GM23338 (cell line): ENCODE measurements at regions not wholly inside any gene's neighbourhood (a gene's known extent, or its start where the extent isn't known, plus 50 kb on each side); places are given as distances from the start of the nearest gene placed in this dataset.

Source experiments
- CREB1 ChIP-seq: fragments of 250-450 bp; sonication (Bioruptor Pico); IDR thresholded peaks from 2 replicates; pipeline ENCODE4 v1.5.0; 2020; ENCODE audit warnings: low read depth, mild to moderate bottlenecking, moderate library complexity
- ETS1 ChIP-seq: IDR thresholded peaks from 2 replicates; pipeline ENCODE4 v1.6.1; 2016; ENCODE audit warnings: antibody characterized with exemption
- EZH2 ChIP-seq: fragments of 200-600 bp; sonication (generic); IDR thresholded peaks from one replicate; pipeline ENCODE4 v1.8.0; 2017; ENCODE audit warnings: antibody characterized with exemption, mild to moderate bottlenecking, low read depth; ENCODE audit not compliant: unreplicated experiment
- EZH2phosphoT487 ChIP-seq: fragments of 200-600 bp; sonication (generic); IDR thresholded peaks from one replicate; pipeline ENCODE4 v1.8.1; 2018; ENCODE audit warnings: antibody characterized with exemption; ENCODE audit not compliant: unreplicated experiment
- JUNB ChIP-seq: IDR thresholded peaks from one replicate; pipeline ENCODE4 v1.6.1; 2016; ENCODE audit warnings: antibody characterized with exemption; ENCODE audit not compliant: unreplicated experiment
- NANOG ChIP-seq: IDR thresholded peaks from 2 replicates; pipeline ENCODE4 v1.6.1; 2016; ENCODE audit warnings: antibody characterized with exemption, borderline replicate concordance
- POLR2AphosphoS5 ChIP-seq: IDR thresholded peaks from 2 replicates; pipeline ENCODE4 v1.6.1; 2016; ENCODE audit warnings: antibody characterized with exemption, low read depth
- STAT1 ChIP-seq: IDR thresholded peaks from one replicate; pipeline ENCODE4 v1.6.1; 2016; ENCODE audit warnings: antibody characterized with exemption; ENCODE audit not compliant: unreplicated experiment
- ZNF114 ChIP-seq: fragments of 250-450 bp; sonication (Bioruptor Pico); IDR thresholded peaks from 2 replicates; pipeline ENCODE4 v1.5.0; 2020; ENCODE audit warnings: mild to moderate bottlenecking, moderate library complexity
- ZNF462 ChIP-seq: fragments of 250-450 bp; sonication (Bioruptor Pico); IDR thresholded peaks from 2 replicates; pipeline ENCODE4 v1.5.0; 2020; ENCODE audit warnings: mild to moderate bottlenecking, moderate library complexity
- TF ChIP-seq, protein P1 (sequence below), 2 experiments: fragments of 200-600 bp in 1 of 2; sonication (generic) in 1 of 2; conservative IDR thresholded peaks; 2 replicates each; pipeline versions ENCODE4 v1.5.1 to v1.6.1; 2016 to 2017; ENCODE audit warnings: antibody characterized with exemption in 2 of 2, low read depth in 2 of 2, mild to moderate bottlenecking in 2 of 2, moderate library complexity in 1 of 2
- TF ChIP-seq, protein P2 (sequence below): IDR thresholded peaks from one replicate; pipeline ENCODE4 v1.6.1; 2018; ENCODE audit warnings: antibody characterized with exemption; ENCODE audit not compliant: unreplicated experiment

DNA sequence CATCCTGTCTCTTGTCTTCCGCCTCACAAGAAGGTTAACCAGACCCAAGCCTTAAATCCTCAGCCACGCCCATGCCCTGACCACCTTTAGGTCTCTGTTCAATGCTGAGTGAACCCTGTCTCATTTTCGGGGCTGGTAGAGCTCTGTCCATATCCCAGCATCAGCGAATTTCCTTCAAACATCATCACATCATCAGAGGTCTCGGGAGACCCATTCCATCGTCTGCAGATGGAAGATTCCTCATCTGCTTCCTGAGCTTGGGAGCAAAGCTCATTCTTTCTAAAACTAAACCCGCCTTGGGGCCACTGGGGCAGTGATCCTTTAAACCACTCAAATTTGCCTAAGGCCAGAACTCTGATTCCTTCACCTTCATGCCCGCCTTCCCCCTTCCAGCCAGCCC is 173.7 kb downstream of the TTC32 start:
- TF ChIP-seq CREB1 (CRISPR knock-in tag) (no peak), POLR2AphosphoS5 (no peak), EZH2 (no peak), ETS1 (no peak), EZH2phosphoT487 (no peak), JUNB (no peak), ZNF462 (no peak), STAT1 (no peak), NANOG (no peak), ZNF114 (CRISPR knock-in tag) (no peak)
- TF ChIP-seq, protein P1, sequence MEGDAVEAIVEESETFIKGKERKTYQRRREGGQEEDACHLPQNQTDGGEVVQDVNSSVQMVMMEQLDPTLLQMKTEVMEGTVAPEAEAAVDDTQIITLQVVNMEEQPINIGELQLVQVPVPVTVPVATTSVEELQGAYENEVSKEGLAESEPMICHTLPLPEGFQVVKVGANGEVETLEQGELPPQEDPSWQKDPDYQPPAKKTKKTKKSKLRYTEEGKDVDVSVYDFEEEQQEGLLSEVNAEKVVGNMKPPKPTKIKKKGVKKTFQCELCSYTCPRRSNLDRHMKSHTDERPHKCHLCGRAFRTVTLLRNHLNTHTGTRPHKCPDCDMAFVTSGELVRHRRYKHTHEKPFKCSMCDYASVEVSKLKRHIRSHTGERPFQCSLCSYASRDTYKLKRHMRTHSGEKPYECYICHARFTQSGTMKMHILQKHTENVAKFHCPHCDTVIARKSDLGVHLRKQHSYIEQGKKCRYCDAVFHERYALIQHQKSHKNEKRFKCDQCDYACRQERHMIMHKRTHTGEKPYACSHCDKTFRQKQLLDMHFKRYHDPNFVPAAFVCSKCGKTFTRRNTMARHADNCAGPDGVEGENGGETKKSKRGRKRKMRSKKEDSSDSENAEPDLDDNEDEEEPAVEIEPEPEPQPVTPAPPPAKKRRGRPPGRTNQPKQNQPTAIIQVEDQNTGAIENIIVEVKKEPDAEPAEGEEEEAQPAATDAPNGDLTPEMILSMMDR (conservative IDR thresholded peaks at IDR 0.05; ENCODE audit: low read depth in 2 of 2), result no peak
- TF ChIP-seq, protein P2, sequence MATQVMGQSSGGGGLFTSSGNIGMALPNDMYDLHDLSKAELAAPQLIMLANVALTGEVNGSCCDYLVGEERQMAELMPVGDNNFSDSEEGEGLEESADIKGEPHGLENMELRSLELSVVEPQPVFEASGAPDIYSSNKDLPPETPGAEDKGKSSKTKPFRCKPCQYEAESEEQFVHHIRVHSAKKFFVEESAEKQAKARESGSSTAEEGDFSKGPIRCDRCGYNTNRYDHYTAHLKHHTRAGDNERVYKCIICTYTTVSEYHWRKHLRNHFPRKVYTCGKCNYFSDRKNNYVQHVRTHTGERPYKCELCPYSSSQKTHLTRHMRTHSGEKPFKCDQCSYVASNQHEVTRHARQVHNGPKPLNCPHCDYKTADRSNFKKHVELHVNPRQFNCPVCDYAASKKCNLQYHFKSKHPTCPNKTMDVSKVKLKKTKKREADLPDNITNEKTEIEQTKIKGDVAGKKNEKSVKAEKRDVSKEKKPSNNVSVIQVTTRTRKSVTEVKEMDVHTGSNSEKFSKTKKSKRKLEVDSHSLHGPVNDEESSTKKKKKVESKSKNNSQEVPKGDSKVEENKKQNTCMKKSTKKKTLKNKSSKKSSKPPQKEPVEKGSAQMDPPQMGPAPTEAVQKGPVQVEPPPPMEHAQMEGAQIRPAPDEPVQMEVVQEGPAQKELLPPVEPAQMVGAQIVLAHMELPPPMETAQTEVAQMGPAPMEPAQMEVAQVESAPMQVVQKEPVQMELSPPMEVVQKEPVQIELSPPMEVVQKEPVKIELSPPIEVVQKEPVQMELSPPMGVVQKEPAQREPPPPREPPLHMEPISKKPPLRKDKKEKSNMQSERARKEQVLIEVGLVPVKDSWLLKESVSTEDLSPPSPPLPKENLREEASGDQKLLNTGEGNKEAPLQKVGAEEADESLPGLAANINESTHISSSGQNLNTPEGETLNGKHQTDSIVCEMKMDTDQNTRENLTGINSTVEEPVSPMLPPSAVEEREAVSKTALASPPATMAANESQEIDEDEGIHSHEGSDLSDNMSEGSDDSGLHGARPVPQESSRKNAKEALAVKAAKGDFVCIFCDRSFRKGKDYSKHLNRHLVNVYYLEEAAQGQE, result no peak
